Gastrocnemius medialis (tissue), 4 donors: ENCODE measurements at regions not wholly inside any gene's neighbourhood (a gene's known extent, or its start where the extent isn't known, plus 50 kb on each side); places are given as distances from the start of the nearest gene placed in this dataset.

Experiments used
- CTCF ChIP-seq, 5 experiments: fragments of 450-650 bp in 3 of 5; fragments of 200-600 bp in 2 of 5; sonication (generic) in 2 of 5; IDR thresholded peaks in 4 of 5; conservative IDR thresholded peaks in 1 of 5; 1 replicate in 4 of 5; 2 replicates in 1 of 5; pipeline ENCODE4 v1.5.1; 2016 to 2019; ENCODE audit warnings: antibody characterized with exemption in 5 of 5, mild to moderate bottlenecking in 3 of 5, moderate library complexity in 3 of 5
- POLR2A ChIP-seq, 2 donors: fragments of 450-650 bp; IDR thresholded peaks; one replicate each; pipeline ENCODE4 v1.6.1; 2017; ENCODE audit warnings: antibody characterized with exemption in 2 of 2, mild to moderate bottlenecking in 2 of 2, moderate library complexity in 2 of 2

- no peak for TF ChIP-seq CTCF (IDR thresholded peaks at IDR 0.05 in 4 of 5, conservative IDR thresholded peaks at IDR 0.05 in 1 of 5)
- TF ChIP-seq POLR2A (IDR thresholded peaks at IDR 0.05) = no peak
Measured at GRCh38 chr3:139737682-139738361, 60.0 kb upstream of the NMNAT3 start.
